IMR-90 (cell line): ENCODE measurements at regions not wholly inside any gene's neighbourhood (a gene's known extent, or its start where the extent isn't known, plus 50 kb on each side); places are given as distances from the start of the nearest gene placed in this dataset.

ENCODE experiments used
- ATAC-seq: fragments of 200-7000 bp; cut with Tn5 transposase; 2 replicates; pipeline ENCODE4 v1.9.1; 2020; ENCODE audit warnings: low read depth, mild to moderate bottlenecking, moderate library complexity
- BruUV-seq: library from RNA; stranded (reverse); fragments of 400-500 nt; replicated peaks from 2 replicates; lab custom pipeline; 2021; lab: Mats Ljungman, UMichigan
- CTCF ChIA-PET: fragments of 300-600 bp; formaldehyde crosslinking; extraction: SDS; loops from one replicate; lab custom pipeline; 2021; ENCODE audit warnings: antibody characterized with exemption; lab: Yijun Ruan, JAX
- POLR2A ChIA-PET: fragments of 300-600 bp; sonication (Branson Sonifier 250); formaldehyde crosslinking; loops from one replicate; lab custom pipeline; 2022; ENCODE audit warnings: antibody characterized with exemption; ENCODE audit not compliant: unreplicated experiment; lab: Charles Lee
- DNase-seq: peaks from one replicate; pipeline ENCODE4 v3.0.0; 2013
- H2AFZ ChIP-seq: replicated peaks from 2 replicates; pipeline ENCODE3; 2013; ENCODE audit warnings: low read length, mild to moderate bottlenecking; ENCODE audit not compliant: poor library complexity
- H2AK5ac ChIP-seq: 2 replicates; pipeline ENCODE4 v1.6.1; 2013; ENCODE audit warnings: low read depth, low read length, inconsistent platforms
- H2AK9ac ChIP-seq: replicated peaks from 2 replicates; pipeline ENCODE3; 2013; ENCODE audit warnings: mild to moderate bottlenecking, low read depth, low read length, moderate library complexity; ENCODE audit not compliant: poor library complexity
- H2BK120ac ChIP-seq: 2 replicates; pipeline ENCODE4 v1.6.1; 2013; ENCODE audit warnings: low read depth, low read length, inconsistent platforms
- H2BK15ac ChIP-seq: 3 replicates; pipeline ENCODE4 v1.6.1; 2013; ENCODE audit warnings: low read depth, low read length, inconsistent platforms
- H2BK20ac ChIP-seq: 2 replicates; pipeline ENCODE4 v1.6.1; 2013; ENCODE audit warnings: low read depth, mild to moderate bottlenecking, inconsistent platforms, low read length, moderate library complexity
- H2BK5ac ChIP-seq: 2 replicates; pipeline ENCODE4 v1.6.1; 2013; ENCODE audit warnings: mild to moderate bottlenecking, low read depth, low read length, inconsistent platforms; ENCODE audit not compliant: poor library complexity, severe bottlenecking
- H3K14ac ChIP-seq: replicated peaks from 2 replicates; pipeline ENCODE4 v1.6.1; 2013; ENCODE audit warnings: low read depth, low read length, inconsistent platforms
- H3K18ac ChIP-seq: 2 replicates; pipeline ENCODE4 v1.6.1; 2013; ENCODE audit warnings: low read depth, low read length, control low read depth
- H3K23ac ChIP-seq: 2 replicates; pipeline ENCODE4 v1.6.1; 2013; ENCODE audit warnings: low read depth, low read length, inconsistent platforms
- H3K27ac ChIP-seq: 2 replicates; pipeline ENCODE4 v1.5.1; 2013; ENCODE audit warnings: mild to moderate bottlenecking, control low read depth, low read length; ENCODE audit not compliant: insufficient read depth
- H3K27me3 ChIP-seq: 2 replicates; pipeline ENCODE4 v1.6.1; 2013; ENCODE audit warnings: low read length; ENCODE audit not compliant: control insufficient read depth, insufficient read depth
- H3K36me3 ChIP-seq: 2 replicates; pipeline ENCODE4 v1.6.1; 2013; ENCODE audit warnings: low read length, mixed read lengths; ENCODE audit not compliant: control insufficient read depth, insufficient read depth
- H3K4ac ChIP-seq: 2 replicates; pipeline ENCODE4 v1.6.1; 2013; ENCODE audit warnings: low read depth, low read length, inconsistent platforms
- H3K4me1 ChIP-seq: 2 replicates; pipeline ENCODE4 v1.6.1; 2013; ENCODE audit warnings: low read length, mixed read lengths; ENCODE audit not compliant: control insufficient read depth, insufficient read depth
- H3K4me2 ChIP-seq: 2 replicates; pipeline ENCODE4 v1.6.1; 2013; ENCODE audit warnings: low read depth, mild to moderate bottlenecking, control low read depth, low read length, moderate library complexity
- H3K4me3 ChIP-seq: 2 replicates; pipeline ENCODE4 v1.5.1; 2013; ENCODE audit warnings: low read depth, mild to moderate bottlenecking, control low read depth, low read length, moderate library complexity; ENCODE audit not compliant: insufficient read depth
- H3K56ac ChIP-seq: 2 replicates; pipeline ENCODE4 v1.6.1; 2013; ENCODE audit warnings: low read length, inconsistent platforms; ENCODE audit not compliant: insufficient read depth; ENCODE audit errors: extremely low read depth
- H3K79me1 ChIP-seq, 2 experiments: 2 replicates each; pipeline ENCODE4 v1.6.1; 2013; ENCODE audit warnings: low read length in 2 of 2, inconsistent platforms in 1 of 2, low read depth in 1 of 2
- H3K9ac ChIP-seq: 2 replicates; pipeline ENCODE4 v1.6.1; 2013; ENCODE audit warnings: low read depth, low read length, control low read depth
- H3K9me1 ChIP-seq: 2 replicates; pipeline ENCODE4 v1.6.1; 2013; ENCODE audit warnings: low read length, inconsistent platforms; ENCODE audit not compliant: insufficient read depth
- H3K9me3 ChIP-seq: 2 replicates; pipeline ENCODE4 v1.6.1; 2013; ENCODE audit warnings: low read length; ENCODE audit not compliant: control insufficient read depth, insufficient read depth
- H4K20me1 ChIP-seq: 2 replicates; pipeline ENCODE4 v1.6.1; 2013; ENCODE audit warnings: low read length, inconsistent platforms; ENCODE audit not compliant: insufficient read depth
- H4K5ac ChIP-seq: 2 replicates; pipeline ENCODE4 v1.6.1; 2013; ENCODE audit warnings: mild to moderate bottlenecking, low read depth, low read length, control low read depth
- H4K8ac ChIP-seq, 2 experiments: 2 replicates each; pipeline ENCODE4 v1.6.1; 2013; ENCODE audit warnings: low read depth in 2 of 2, low read length in 2 of 2, control low read depth in 1 of 2, inconsistent platforms in 1 of 2
- H4K91ac ChIP-seq: 2 replicates; pipeline ENCODE4 v1.6.1; 2013; ENCODE audit warnings: low read depth, low read length, inconsistent platforms; ENCODE audit not compliant: insufficient read depth
- BHLHE40 ChIP-seq: fragments of 150-350 bp; IDR thresholded peaks from 2 replicates; pipeline ENCODE4 v1.6.1; 2016; ENCODE audit warnings: mild to moderate bottlenecking, low read depth, low read length
- CHD1 ChIP-seq: IDR thresholded peaks from 2 replicates; pipeline ENCODE4 v1.6.1; 2012; ENCODE audit warnings: low read depth, low read length, improper control_type of control experiment
- FOS ChIP-seq: fragments of 150-350 bp; IDR thresholded peaks from 2 replicates; pipeline ENCODE4 v1.6.1; 2016; ENCODE audit warnings: low read depth, low read length
- MAZ ChIP-seq: IDR thresholded peaks from 2 replicates; pipeline ENCODE4 v1.6.1; 2012; ENCODE audit warnings: low read depth, mild to moderate bottlenecking, low read length, improper control_type of control experiment, moderate library complexity, borderline replicate concordance
- MXI1 ChIP-seq: IDR thresholded peaks from 2 replicates; pipeline ENCODE4 v1.6.1; 2012; ENCODE audit warnings: low read depth, mild to moderate bottlenecking, low read length, moderate library complexity, borderline replicate concordance
- NFE2L2 ChIP-seq: fragments of 150-350 bp; IDR thresholded peaks from 2 replicates; pipeline ENCODE4 v1.6.1; 2016; ENCODE audit warnings: low read depth, mild to moderate bottlenecking, low read length
- WGBS, 2 experiments: methylation state at CpG; one replicate each; pipeline versions ENCODE4 v1.1.5 to v1.1.7; 2013; ENCODE audit warnings: missing lambda C conversion rate in 2 of 2; ENCODE audit not compliant: insufficient read length in 1 of 2; ENCODE audit errors: extremely low coverage in 2 of 2; 5-methylcytosine and 5-hydroxymethylcytosine counted together
- dilution Hi-C: fragments of 300-500 bp; cut with HindIII; formaldehyde crosslinking; loops from one replicate; pipeline ENCODE4 v1.14.3; 2018; ENCODE audit warnings: low sequenced_read_pairs; ENCODE audit not compliant: unreplicated experiment
- in situ Hi-C: fragments of 300-500 bp; cut with MboI; formaldehyde crosslinking; loops from 3 replicates; pipeline ENCODE4 v1.14.3; 2019; ENCODE audit warnings: low sequenced_read_pairs, inconsistent platforms, mixed read lengths
- intact Hi-C: fragments of 100-400 bp; cut with micrococcal nuclease; formaldehyde crosslinking; loops from 2 replicates; pipeline ENCODE4 v1.10.0; 2022
- TF ChIP-seq, protein P1 (sequence below): fragments of 150-350 bp; IDR thresholded peaks from 2 replicates; pipeline ENCODE4 v1.6.1; 2017; ENCODE audit warnings: mild to moderate bottlenecking, antibody characterized with exemption, low read length, low read depth
- TF ChIP-seq, protein P2 (sequence below): fragments of 150-350 bp; IDR thresholded peaks from 2 replicates; pipeline ENCODE4 v1.6.1; 2016; ENCODE audit warnings: low read depth, mild to moderate bottlenecking, low read length, moderate library complexity, borderline replicate concordance

DNA sequence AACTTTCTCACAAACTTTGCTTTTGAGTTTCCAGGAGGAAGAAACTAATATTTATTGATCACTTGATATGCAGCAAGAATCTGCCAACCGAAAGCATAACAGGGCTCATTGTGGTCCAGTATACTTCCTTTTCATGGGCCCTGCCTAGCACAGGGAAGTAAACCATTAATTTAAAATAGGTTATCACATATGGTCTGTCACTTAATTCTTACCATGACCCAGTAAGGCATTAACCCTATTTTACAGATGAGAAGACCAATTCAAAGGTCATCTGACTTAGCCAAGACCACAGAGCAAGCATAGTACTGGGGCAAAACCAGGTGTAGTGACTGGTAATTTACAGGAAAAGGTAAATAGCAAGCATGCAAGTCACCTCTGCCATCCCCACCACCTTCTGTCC is 336.9 kb upstream of the DMAC1 start:
- WGBS, 2 experiments, result no CpG with 5 or more reads among the region's 1 CpG
- Histone ChIP-seq H3K4me1 (no peaks in the 10 kb centered on the region), H4K5ac (no peak overlapping the region), H3K56ac (no peak overlapping the region), H2AFZ (no peak overlapping the region), H3K27ac (no peak overlapping the region), H3K9ac (no peak overlapping the region), H2BK20ac (no peak overlapping the region), H3K9me3 (peaks cover 7% of the 10 kb centered on the region; the same call in 1 of the 2 replicates), H3K4me3 (no peak overlapping the region), H3K4me2 (no peak overlapping the region), H4K8ac (no peak overlapping the region), H2BK120ac (no peak overlapping the region), H2BK15ac (no peak overlapping the region), H4K91ac (no peak overlapping the region), H3K4ac (no peak overlapping the region), H2AK9ac (no peak overlapping the region), H3K14ac (no peak overlapping the region), H3K9me1 (no peaks in the 10 kb centered on the region), H3K36me3 (no peaks in the 10 kb centered on the region), H3K27me3 (no peaks in the 10 kb centered on the region), H4K20me1 (no peaks in the 10 kb centered on the region), H3K23ac (no peak overlapping the region), H2BK5ac (no peak overlapping the region), H3K18ac (no peak overlapping the region), H3K79me1 (no peaks in the 10 kb centered on the region), H2AK5ac (no peak overlapping the region)
- TF ChIP-seq, protein P1, sequence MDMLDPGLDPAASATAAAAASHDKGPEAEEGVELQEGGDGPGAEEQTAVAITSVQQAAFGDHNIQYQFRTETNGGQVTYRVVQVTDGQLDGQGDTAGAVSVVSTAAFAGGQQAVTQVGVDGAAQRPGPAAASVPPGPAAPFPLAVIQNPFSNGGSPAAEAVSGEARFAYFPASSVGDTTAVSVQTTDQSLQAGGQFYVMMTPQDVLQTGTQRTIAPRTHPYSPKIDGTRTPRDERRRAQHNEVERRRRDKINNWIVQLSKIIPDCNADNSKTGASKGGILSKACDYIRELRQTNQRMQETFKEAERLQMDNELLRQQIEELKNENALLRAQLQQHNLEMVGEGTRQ, result no peak
- no peak for TF ChIP-seq CHD1
- TF ChIP-seq MXI1, result no peak
- no peak for TF ChIP-seq BHLHE40
- TF ChIP-seq, protein P2, sequence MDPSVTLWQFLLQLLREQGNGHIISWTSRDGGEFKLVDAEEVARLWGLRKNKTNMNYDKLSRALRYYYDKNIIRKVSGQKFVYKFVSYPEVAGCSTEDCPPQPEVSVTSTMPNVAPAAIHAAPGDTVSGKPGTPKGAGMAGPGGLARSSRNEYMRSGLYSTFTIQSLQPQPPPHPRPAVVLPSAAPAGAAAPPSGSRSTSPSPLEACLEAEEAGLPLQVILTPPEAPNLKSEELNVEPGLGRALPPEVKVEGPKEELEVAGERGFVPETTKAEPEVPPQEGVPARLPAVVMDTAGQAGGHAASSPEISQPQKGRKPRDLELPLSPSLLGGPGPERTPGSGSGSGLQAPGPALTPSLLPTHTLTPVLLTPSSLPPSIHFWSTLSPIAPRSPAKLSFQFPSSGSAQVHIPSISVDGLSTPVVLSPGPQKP, result no peak
- TF ChIP-seq FOS, result no peak
- TF ChIP-seq NFE2L2, result no peak
- TF ChIP-seq MAZ, result no peak
- dilution Hi-C loops, result no loop called here
- ChIA-PET CTCF (no interaction called here), POLR2A (no interaction called here)
- intact Hi-C loops, result no loop called here
- BruUV-seq, result no TSS peak
- in situ Hi-C loops, result no loop called here
- DNase-seq (no peak), ATAC-seq (no peak)
